B cell (primary cell): ENCODE measurements at regions not wholly inside any gene's neighbourhood (a gene's known extent, or its start where the extent isn't known, plus 50 kb on each side); places are given as distances from the start of the nearest gene placed in this dataset.

Source experiments
- CTCF ChIP-seq: fragments of 200-600 bp; IDR thresholded peaks from one replicate; pipeline ENCODE4 v1.8.0; 2022; ENCODE audit warnings: antibody characterized with exemption, mild to moderate bottlenecking
- EZH2 ChIP-seq: IDR thresholded peaks from 2 replicates; pipeline ENCODE4 v1.6.1; 2012; ENCODE audit warnings: borderline replicate concordance, low read depth, mild to moderate bottlenecking, moderate library complexity, low read length; ENCODE audit not compliant: insufficient read depth, poor library complexity, severe bottlenecking

- TF ChIP-seq CTCF: no peak
- no peak for TF ChIP-seq EZH2
Measured at GRCh38 chr2:220280736-220281135, 653.3 kb downstream of the SLC4A3 start.
